GM18951 (cell line): ENCODE measurements at regions not wholly inside any gene's neighbourhood (a gene's known extent, or its start where the extent isn't known, plus 50 kb on each side); places are given as distances from the start of the nearest gene placed in this dataset.
"Not testable (repeated sequence)": the region's sequence is repeated elsewhere in the genome, so short reads cannot be mapped to it uniquely, and the experiment has no call there.

Source experiments
- POLR2A ChIP-seq: IDR thresholded peaks from 4 replicates; pipeline ENCODE4 v1.6.1; 2011; ENCODE audit warnings: mild to moderate bottlenecking; ENCODE audit not compliant: insufficient read length, insufficient read depth; ENCODE audit errors: extremely low read depth
- in situ Hi-C: fragments of 300-500 bp; cut with MboI; formaldehyde crosslinking; loops from one replicate; pipeline ENCODE4 v1.12.0; 2022; ENCODE audit warnings: low sequenced_read_pairs, mixed read lengths, inconsistent platforms; ENCODE audit not compliant: unreplicated experiment

DNA sequence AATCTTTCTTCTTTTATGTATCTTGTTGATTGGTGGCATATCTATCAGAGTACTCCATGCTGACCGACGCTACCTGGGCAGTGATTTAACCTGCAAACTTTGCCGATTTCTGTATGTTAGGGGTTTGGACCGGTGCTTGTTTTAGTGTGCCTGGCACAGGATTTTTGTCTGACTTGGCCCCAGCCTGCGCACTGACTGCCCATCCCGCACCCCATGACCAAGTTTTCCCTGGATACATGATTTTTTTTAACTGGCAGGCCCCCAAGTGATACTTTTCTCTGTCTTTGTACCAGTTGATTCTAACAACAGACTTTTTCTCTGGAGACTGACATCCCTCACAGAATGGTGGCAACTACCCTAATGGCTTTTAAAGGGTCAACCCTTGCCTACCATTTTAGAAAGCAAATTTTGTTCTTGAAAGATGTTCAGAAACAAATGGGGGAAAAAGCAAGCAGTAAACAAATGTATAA lies 69.0 kb upstream of the C1QTNF9B start:
- no peak for TF ChIP-seq POLR2A
- in situ Hi-C loops: no loop called here

DNA sequence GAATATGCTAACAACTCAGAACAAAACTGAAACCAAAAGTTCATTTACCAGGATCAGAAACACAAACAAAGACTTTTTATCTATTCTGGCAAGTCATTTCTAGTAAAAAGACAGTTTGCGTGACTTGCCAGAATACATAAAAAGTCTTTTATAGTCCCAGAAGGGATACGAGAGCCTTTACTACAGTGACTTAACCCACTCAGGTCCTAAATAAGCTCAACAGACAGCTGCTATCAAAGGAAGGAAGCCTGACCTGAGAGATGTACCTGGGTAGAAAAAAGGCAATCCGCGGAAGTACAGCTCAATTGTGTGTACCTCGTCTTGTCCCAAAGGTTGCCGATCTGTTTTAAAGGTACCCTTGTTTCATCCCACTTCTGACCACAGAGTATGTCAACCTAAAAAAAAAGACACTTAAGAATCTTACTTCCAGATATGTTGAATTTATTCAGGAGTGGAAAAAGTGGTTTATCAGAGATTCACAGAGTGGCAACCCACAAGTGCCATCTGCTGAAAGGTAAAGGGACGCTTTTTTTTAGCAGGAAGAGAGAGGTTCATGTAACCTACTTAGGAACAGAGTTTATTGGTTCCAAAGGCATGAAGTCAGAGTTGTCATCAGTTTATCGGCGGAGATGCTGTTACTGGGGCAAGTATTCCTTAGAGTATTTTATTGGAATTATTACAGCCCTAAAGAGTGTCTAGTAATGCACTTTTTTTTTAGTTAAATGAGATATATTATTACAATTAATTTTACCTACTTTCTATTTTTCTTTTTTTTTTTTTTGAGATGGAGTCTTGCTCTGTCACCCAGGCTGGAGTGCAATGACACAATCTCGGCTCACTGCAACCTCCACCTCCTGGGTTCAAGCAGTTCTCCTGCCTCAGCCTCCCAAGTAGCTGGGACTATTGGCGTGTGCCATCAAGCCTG lies 69.7 kb upstream of the C1QTNF9B start:
- TF ChIP-seq POLR2A: no peak
- in situ Hi-C loops: no loop called here

DNA sequence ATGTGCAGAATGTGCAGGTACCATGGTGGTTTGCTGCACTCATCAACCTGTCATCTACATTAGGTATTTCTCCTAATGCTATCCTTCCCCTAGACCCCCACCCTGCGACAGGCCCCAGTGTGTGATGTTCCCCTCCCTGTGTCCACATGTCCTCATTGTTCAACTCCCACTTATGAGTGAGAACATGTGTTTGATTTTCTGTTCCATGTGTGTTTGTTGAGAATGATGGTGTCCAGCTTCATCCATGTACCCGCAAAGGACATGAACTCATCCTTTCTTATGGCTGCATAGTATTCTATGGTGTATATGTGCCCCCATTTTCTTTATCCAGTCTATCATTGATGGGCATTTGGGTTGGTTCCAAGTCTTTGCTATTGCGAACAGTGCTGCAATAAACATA lies 70.5 kb upstream of the C1QTNF9B start:
- in situ Hi-C loops: not testable (repeated sequence)

DNA sequence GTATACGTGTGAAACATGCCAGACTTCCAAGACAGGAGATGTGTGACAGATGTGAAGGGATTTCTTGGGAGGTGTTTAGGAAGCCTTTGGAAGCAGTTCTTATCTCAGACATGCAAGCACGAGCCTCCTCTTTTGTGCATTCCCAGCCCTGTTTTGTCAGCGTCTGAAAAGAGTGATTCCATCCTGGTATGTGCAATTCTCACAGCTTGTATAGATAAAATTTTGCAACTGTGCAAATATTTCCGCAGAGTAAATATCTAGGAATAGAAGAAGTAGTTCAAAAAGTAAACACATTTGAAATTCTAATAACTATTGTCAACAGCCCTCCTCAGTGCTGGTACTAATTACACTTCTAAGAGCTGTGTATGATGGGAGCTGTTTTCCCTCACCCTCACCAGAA lies 72.3 kb upstream of the C1QTNF9B start:
- in situ Hi-C loops: no loop called here
- TF ChIP-seq POLR2A: no peak

DNA sequence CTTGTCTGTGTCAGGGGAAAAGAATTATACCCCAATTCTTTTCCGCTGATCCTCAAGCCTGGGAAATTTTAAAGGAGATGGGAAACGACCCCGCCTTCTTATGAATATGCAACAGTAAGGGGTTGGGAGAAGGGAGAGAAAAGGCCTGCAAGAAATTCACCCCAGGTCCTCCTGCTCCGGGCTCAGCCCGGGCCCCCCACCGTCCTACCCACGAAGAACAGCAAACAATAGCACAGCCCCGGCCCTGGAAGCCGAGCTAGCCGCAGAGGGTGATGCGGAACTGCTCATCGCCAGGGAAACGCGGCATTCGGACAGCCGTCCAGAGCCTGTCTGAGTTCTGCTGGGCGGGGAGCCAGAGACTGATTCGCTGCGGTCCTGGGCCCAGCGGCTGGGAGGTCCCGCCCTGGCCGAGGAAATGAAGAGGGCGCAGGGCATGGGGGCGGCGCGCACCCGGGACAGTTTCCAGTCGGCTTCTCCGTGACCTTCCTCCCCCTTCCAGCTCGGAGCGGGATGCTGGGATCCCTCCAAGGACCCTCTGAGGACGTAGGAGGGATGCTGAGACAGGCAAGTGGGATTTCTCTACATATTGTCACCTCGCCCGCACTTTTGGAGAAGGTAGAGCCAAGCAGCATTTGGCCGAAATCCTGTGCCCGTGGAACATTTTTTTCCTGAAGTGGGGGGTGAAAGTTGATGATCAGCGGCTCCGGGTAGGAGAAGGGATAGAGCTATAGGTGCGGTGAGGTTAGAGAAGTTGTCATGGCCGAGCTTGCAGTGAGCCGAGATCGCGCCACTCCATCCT lies 82.3 kb upstream of the C1QTNF9B start:
- no peak for TF ChIP-seq POLR2A
- in situ Hi-C loops: no loop called here

DNA sequence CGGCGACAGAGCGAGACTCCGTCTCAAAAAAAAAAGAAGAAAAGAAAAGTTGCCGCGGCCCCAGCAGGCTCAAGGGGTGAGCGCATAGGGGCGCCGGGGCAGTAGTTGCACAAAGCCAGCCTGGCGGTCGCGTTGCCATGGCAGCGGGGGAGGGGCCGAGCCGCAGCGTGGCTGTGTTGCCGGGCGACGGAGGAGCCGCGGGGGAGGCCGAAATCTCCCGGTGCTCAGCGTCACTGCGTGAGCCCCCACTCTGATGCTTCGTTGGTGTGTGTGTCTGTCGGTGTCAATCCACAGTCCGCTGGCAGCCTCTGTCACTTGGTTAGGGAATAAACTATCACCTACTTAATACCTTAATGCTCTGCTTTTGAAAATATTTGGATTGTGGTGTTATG lies 82.9 kb upstream of the C1QTNF9B start:
- no peak for TF ChIP-seq POLR2A
- in situ Hi-C loops: no loop called here

DNA sequence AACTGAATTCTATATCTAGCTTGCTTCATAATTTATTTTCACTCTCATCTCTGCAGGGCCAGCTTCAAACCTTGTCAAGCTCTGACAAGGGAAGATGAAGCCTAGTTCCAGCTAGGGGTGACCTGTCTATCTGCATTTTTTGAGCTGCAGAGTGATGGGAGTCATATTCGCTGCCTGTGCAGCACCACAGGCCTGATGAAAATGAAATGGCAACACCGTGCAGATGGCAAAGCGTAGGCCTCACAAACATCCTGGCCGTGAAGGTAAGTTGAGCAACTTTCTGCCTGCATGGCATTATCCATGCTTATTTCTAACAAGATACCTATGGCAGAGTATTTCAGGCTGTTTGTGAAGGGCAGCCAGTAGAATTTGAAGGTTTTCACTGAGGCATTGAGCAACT lies 86.4 kb upstream of the C1QTNF9B start:
- no peak for TF ChIP-seq POLR2A
- in situ Hi-C loops: no loop called here

DNA sequence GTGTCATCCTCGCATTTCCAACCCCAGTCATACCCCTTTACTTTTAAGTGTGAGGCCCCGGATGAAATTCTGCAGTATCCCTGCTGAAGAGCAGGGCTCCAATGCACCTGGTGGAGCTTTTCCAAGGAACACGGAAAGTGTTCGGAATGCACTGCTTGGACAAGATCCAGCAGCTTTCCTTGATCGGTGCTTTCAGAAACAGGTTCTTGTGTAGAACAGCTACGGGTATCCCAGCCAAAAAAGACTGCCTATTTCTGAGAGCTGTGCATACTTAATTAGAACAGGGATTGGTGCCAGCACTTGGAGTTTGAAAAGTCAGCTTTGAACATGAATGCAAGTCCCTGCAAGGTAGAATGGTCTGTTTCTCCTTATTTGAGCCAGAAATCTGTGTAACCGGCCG lies 87.2 kb upstream of the C1QTNF9B start:
- no peak for TF ChIP-seq POLR2A
- in situ Hi-C loops: no loop called here

DNA sequence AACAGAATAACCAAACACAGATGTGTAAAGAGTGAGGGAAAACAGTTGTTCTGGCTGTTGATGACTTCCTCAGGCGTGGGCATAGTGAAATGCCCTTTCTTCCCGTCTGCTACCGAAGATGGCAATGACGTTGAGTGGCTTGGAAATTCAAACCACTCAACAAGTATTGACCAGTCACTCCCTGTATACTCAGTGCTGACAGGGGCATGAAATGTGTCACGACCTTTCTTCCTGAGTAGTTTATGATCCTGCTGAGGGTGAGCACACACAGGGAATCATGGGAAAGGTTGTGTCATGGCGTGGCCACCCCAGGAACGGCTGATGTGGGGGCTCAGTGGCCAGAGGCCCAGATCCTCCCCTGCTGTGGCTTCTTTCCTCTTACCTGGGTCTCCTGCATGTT lies 87.8 kb upstream of the C1QTNF9B start:
- in situ Hi-C loops: no loop called here
- TF ChIP-seq POLR2A: no peak

DNA sequence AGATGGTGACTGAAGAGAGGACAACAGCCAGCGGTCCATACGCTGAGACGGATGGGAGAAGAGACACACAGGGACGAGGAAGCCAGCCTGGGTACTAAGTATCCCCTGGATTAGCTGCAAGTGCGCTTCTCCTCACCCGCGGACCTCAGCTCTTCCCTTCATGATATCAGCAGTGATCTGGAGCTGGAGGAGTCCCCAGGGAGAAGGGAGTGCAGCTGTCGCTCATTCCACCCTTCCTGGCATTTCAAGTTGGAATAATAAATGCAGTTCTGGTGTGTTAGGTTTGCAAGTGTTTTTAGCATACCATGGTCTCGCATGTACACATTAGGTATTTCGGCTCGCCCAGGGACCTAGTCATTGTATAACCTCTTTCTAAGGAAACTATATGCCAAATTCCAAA lies 88.5 kb upstream of the C1QTNF9B start:
- no peak for TF ChIP-seq POLR2A
- in situ Hi-C loops: no loop called here

DNA sequence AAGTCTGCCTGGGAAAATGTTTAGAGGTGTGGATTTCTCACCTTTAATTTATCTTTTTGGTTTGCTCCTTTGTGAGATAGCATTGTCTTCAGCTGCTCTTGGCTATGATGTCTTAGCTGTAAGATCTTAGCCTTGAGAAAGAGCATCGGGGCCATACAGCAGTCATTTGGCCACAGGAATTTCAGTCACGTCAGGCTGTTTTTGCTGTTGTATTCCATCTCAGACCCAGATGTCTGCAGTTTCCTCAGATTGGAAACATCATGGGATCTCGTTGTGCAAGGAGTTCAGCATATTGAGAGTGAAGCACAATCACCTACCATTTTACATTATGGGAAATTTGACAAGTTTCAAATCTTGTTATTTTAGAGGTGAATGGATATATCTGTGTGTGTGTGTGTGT lies 89.3 kb upstream of the C1QTNF9B start:
- TF ChIP-seq POLR2A: no peak
- in situ Hi-C loops: no loop called here

DNA sequence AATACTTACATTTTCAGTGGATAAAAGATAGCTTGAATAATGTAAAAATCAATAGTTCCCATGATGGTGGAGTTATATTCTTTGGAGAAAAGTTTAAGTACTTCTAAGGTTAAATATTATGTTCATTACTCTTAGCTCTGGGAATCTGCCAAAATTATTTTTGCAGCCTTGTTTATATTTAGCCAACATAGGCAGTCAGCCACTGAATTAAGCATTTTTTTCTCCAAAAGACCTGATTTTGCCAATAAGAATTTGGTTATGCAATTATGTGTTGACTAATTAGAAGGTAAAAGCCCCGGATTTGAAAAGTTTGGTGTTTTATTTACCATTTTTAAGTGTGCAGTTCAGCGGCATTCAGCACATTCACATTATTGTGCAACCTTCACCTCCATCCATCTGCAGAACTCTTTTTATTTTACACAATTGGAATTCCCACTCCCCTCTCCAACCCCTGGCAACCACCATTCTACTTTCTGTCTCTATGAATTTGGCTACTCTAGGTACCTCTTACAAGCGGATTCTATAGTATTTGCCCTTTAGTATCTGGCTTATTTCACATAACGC lies 90.1 kb upstream of the C1QTNF9B start:
- in situ Hi-C loops: no loop called here
- no peak for TF ChIP-seq POLR2A

DNA sequence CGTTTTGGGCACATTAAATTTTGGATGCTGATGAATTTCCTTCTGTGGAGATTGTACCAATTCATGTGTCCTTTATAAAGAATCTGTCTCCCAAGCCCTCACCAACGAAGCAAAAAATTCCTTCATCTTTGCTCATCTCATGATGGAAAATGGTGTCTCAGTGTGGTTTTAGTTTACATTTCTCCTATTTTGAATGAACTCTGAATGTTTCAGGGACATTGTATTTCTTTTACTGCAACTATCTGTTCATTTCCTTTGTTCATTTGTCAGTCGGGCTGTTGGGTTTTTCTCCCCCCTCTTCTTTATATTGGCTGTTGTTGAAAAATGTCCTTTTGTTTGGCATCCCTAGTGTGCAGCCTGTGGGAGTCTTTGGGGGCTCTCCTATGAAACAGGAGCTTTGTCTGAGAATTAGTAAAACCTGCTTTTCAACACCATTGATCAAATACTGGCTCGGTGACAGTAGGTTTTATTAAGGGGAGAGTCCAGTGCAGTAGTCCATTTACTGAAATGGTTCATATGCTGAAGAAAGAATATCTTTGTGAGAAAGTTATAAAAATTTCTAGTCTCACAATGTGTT lies 91.3 kb upstream of the C1QTNF9B start:
- no peak for TF ChIP-seq POLR2A
- in situ Hi-C loops: no loop called here
